Liver (tissue), 3 donors: ENCODE measurements at regions not wholly inside any gene's neighbourhood (a gene's known extent, or its start where the extent isn't known, plus 50 kb on each side); places are given as distances from the start of the nearest gene placed in this dataset.

Experiments used
- ATF3 ChIP-seq: IDR thresholded peaks from 2 replicates; pipeline ENCODE4 v1.6.1; 2016; ENCODE audit warnings: antibody characterized with exemption
- CTCF ChIP-seq: fragments of 150-350 bp; IDR thresholded peaks from 2 replicates; pipeline ENCODE4 v1.5.1; 2017; ENCODE audit warnings: improper control_type of control experiment, low read depth, low read length; ENCODE audit not compliant: missing input control
- TAF1 ChIP-seq: conservative IDR thresholded peaks from 2 replicates; pipeline ENCODE4 v1.6.1; 2016; ENCODE audit warnings: antibody characterized with exemption, mild to moderate bottlenecking
- donor health status: healthy.
- donor health status: healthy.

- no peak for TF ChIP-seq CTCF
- no peak for TF ChIP-seq TAF1
- TF ChIP-seq ATF3, result no peak
These were observed 56.3 kb upstream of the ATXN1 start for GRCh38 chr6:16817594-16817993.
